ENCODE measurements at regions not wholly inside any gene's neighbourhood (a gene's known extent, or its start where the extent isn't known, plus 50 kb on each side); places are given as distances from the start of the nearest gene placed in this dataset.

DNA sequence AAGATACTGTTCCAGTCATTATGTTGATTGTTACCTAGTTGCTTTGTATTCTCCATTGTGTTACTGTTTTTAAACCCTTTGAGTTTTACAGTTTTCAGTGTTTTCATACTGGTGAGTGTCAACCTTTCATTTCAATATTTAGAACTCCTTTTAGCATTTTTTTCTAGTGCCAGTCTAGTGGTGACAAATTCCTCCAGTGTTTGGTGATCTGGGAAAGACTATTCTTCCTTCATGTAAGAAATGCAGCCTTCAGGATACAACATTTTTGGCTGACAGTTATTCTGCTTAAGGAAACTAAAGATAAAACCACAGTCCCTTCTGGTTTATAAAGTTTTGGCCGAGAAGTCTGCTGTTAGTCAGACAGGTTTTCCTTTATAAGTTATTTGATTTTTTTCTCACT, 143.8 kb downstream of the ETAA1 start:
- POLR2A ChIA-PET: no interaction called here
- CTCF ChIA-PET: no interaction called here

DNA sequence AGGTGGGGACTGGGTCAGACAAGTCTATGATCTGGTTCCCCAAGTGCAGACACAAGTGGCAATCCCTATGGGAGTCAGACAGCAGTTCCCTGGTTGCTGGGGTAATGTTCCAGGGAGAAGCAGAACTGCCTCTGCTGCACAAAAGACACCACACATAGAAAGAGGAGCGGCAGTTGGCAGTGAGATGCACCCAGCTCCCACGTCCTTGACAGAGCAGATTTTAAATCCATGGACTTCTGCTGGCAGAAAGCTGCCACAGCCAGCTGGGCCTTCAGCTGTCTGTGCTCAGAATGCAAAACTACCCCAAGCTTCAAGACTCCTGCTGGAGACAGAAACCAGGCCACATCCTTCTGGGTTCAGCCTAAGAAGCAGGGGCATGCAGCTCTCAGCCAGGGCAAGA, 147.2 kb downstream of the ETAA1 start:
- H3K9me3 Mint-ChIP-seq: peaks cover 45% of the 10 kb centered on the region
- CTCF ChIA-PET: no interaction called here
- no peak overlapping the region for H3K27ac Mint-ChIP-seq
- no peak for ATAC-seq
- H3K27me3 Mint-ChIP-seq (ENCODE audit: low read depth): no peaks in the 10 kb centered on the region
- H3K4me1 Mint-ChIP-seq: peaks cover 12% of the 10 kb centered on the region
- H3K36me3 Mint-ChIP-seq: peaks cover 21% of the 10 kb centered on the region
- no peak overlapping the region for H3K4me3 Mint-ChIP-seq
- no peak for DNase-seq (ENCODE audit: low spot score)
- POLR2A ChIA-PET: no interaction called here
- TF ChIP-seq SMAD3 (CRISPR knock-in tag; IDR thresholded peaks at IDR 0.05; ENCODE audit: borderline replicate concordance) (no peak), ZNF317 (CRISPR knock-in tag; IDR thresholded peaks at IDR 0.05; ENCODE audit: borderline replicate concordance, low read depth) (no peak), PREB (CRISPR knock-in tag; IDR thresholded peaks at IDR 0.05; ENCODE audit: borderline replicate concordance) (no peak), IRF1 (CRISPR knock-in tag; IDR thresholded peaks at IDR 0.05) (no peak), GRHL2 (CRISPR knock-in tag; IDR thresholded peaks at IDR 0.05; ENCODE audit: insufficient replicate concordance, severe bottlenecking) (no peak)
- TF ChIP-seq, protein P1, sequence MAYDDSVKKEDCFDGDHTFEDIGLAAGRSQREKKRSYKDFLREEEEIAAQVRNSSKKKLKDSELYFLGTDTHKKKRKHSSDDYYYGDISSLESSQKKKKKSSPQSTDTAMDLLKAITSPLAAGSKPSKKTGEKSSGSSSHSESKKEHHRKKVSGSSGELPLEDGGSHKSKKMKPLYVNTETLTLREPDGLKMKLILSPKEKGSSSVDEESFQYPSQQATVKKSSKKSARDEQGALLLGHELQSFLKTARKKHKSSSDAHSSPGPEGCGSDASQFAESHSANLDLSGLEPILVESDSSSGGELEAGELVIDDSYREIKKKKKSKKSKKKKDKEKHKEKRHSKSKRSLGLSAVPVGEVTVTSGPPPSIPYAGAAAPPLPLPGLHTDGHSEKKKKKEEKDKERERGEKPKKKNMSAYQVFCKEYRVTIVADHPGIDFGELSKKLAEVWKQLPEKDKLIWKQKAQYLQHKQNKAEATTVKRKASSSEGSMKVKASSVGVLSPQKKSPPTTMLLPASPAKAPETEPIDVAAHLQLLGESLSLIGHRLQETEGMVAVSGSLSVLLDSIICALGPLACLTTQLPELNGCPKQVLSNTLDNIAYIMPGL (CRISPR knock-in tag; IDR thresholded peaks at IDR 0.05): no peak

More for the DNA sequence above, 143.8 kb downstream of the ETAA1 start:
- no peak for DNase-seq (ENCODE audit: low spot score)
- Mint-ChIP-seq H3K4me1 (no peaks in the 10 kb centered on the region), H3K36me3 (peaks cover 14% of the 10 kb centered on the region), H3K27ac (no peak overlapping the region), H3K9me3 (peaks cover 55% of the 10 kb centered on the region), H3K27me3 (ENCODE audit: low read depth) (no peaks in the 10 kb centered on the region), H3K4me3 (no peak overlapping the region)
- TF ChIP-seq USF1 (CRISPR knock-in tag; IDR thresholded peaks at IDR 0.05) (no peak), NR2C2 (CRISPR knock-in tag; IDR thresholded peaks at IDR 0.05) (no peak), EMX1 (CRISPR knock-in tag; IDR thresholded peaks at IDR 0.05) (no peak), MXD4 (CRISPR knock-in tag; IDR thresholded peaks at IDR 0.05; ENCODE audit: borderline replicate concordance) (no peak), ZNF138 (CRISPR knock-in tag; conservative IDR thresholded peaks at IDR 0.05) (no peak), IRF1 (CRISPR knock-in tag; IDR thresholded peaks at IDR 0.05) (no peak), JUN (CRISPR knock-in tag; IDR thresholded peaks at IDR 0.05) (no peak), FOXP1 (CRISPR knock-in tag; IDR thresholded peaks at IDR 0.05; ENCODE audit: borderline replicate concordance) (no peak), ZNF281 (CRISPR knock-in tag; IDR thresholded peaks at IDR 0.05) (no peak), FOXK1 (CRISPR knock-in tag; IDR thresholded peaks at IDR 0.05) (no peak)
- TF ChIP-seq, protein P2, sequence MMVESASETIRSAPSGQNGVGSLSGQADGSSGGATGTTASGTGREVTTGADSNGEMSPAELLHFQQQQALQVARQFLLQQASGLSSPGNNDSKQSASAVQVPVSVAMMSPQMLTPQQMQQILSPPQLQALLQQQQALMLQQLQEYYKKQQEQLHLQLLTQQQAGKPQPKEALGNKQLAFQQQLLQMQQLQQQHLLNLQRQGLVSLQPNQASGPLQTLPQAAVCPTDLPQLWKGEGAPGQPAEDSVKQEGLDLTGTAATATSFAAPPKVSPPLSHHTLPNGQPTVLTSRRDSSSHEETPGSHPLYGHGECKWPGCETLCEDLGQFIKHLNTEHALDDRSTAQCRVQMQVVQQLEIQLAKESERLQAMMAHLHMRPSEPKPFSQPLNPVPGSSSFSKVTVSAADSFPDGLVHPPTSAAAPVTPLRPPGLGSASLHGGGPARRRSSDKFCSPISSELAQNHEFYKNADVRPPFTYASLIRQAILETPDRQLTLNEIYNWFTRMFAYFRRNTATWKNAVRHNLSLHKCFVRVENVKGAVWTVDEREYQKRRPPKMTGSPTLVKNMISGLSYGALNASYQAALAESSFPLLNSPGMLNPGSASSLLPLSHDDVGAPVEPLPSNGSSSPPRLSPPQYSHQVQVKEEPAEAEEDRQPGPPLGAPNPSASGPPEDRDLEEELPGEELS (CRISPR knock-in tag; IDR thresholded peaks at IDR 0.05): no peak
- TF ChIP-seq, protein P3, sequence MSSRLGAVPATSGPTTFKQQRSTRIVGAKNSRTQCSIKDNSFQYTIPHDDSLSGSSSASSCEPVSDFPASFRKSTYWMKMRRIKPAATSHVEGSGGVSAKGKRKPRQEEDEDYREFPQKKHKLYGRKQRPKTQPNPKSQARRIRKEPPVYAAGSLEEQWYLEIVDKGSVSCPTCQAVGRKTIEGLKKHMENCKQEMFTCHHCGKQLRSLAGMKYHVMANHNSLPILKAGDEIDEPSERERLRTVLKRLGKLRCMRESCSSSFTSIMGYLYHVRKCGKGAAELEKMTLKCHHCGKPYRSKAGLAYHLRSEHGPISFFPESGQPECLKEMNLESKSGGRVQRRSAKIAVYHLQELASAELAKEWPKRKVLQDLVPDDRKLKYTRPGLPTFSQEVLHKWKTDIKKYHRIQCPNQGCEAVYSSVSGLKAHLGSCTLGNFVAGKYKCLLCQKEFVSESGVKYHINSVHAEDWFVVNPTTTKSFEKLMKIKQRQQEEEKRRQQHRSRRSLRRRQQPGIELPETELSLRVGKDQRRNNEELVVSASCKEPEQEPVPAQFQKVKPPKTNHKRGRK (CRISPR knock-in tag; IDR thresholded peaks at IDR 0.05; ENCODE audit: borderline replicate concordance): no peak
- TF ChIP-seq, protein P4, sequence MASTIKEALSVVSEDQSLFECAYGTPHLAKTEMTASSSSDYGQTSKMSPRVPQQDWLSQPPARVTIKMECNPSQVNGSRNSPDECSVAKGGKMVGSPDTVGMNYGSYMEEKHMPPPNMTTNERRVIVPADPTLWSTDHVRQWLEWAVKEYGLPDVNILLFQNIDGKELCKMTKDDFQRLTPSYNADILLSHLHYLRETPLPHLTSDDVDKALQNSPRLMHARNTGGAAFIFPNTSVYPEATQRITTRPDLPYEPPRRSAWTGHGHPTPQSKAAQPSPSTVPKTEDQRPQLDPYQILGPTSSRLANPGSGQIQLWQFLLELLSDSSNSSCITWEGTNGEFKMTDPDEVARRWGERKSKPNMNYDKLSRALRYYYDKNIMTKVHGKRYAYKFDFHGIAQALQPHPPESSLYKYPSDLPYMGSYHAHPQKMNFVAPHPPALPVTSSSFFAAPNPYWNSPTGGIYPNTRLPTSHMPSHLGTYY (CRISPR knock-in tag; IDR thresholded peaks at IDR 0.05): no peak
- ATAC-seq: no peak
